Smooth muscle cell (in vitro differentiated cells): ENCODE measurements at regions not wholly inside any gene's neighbourhood (a gene's known extent, or its start where the extent isn't known, plus 50 kb on each side); places are given as distances from the start of the nearest gene placed in this dataset.

Experiments used
- DNase-seq: peaks from one replicate; lab custom pipeline; 2025; ENCODE audit not compliant: unreplicated experiment; lab: John Stamatoyannopoulos, UW
- H2AFZ ChIP-seq: fragments of 200-600 bp; sonication (generic); 2 replicates; pipeline ENCODE4 v1.6.0; 2016; ENCODE audit warnings: antibody characterized with exemption, low read depth, mild to moderate bottlenecking
- H3F3A ChIP-seq: fragments of 200-600 bp; sonication (generic); 2 replicates; pipeline ENCODE4 v1.6.0; 2017; ENCODE audit warnings: antibody characterized with exemption, low read depth
- H3K27ac ChIP-seq: fragments of 200-600 bp; sonication (generic); 2 replicates; pipeline ENCODE4 v1.5.1; 2016; ENCODE audit warnings: low read depth, mild to moderate bottlenecking
- H3K27me3 ChIP-seq: fragments of 200-600 bp; sonication (generic); 2 replicates; pipeline ENCODE4 v1.6.1; 2016; ENCODE audit warnings: low read depth, mild to moderate bottlenecking
- H3K36me3 ChIP-seq: fragments of 200-600 bp; sonication (generic); 2 replicates; pipeline ENCODE4 v1.5.1; 2016; ENCODE audit warnings: low read depth
- H3K4me1 ChIP-seq: fragments of 200-600 bp; sonication (generic); 2 replicates; pipeline ENCODE4 v1.5.1; 2016; ENCODE audit warnings: low read depth
- H3K4me2 ChIP-seq: fragments of 200-600 bp; sonication (generic); 2 replicates; pipeline ENCODE4 v1.6.0; 2016; ENCODE audit warnings: mild to moderate bottlenecking
- H3K4me3 ChIP-seq: fragments of 200-600 bp; sonication (generic); 2 replicates; pipeline ENCODE4 v1.5.1; 2016; ENCODE audit warnings: mild to moderate bottlenecking
- H3K79me2 ChIP-seq: fragments of 200-600 bp; sonication (generic); 2 replicates; pipeline ENCODE4 v1.6.0; 2016; ENCODE audit warnings: low read depth, mild to moderate bottlenecking
- H3K9ac ChIP-seq: fragments of 200-600 bp; sonication (generic); 2 replicates; pipeline ENCODE4 v1.6.0; 2016; ENCODE audit warnings: low read depth
- H3K9me3 ChIP-seq: fragments of 200-600 bp; sonication (generic); replicated peaks from 2 replicates; pipeline ENCODE4 v1.5.1; 2016; ENCODE audit warnings: low read depth
- H4K20me1 ChIP-seq: fragments of 200-600 bp; sonication (generic); 2 replicates; pipeline ENCODE4 v1.6.0; 2016; ENCODE audit warnings: low read depth
- WGBS: methylation state at CpG from one replicate; pipeline ENCODE4 v1.1.7; 2016; ENCODE audit warnings: low lambda C conversion rate; 5-methylcytosine and 5-hydroxymethylcytosine counted together
- TF ChIP-seq, protein P1 (sequence below): fragments of 200-600 bp; sonication (generic); IDR thresholded peaks from 2 replicates; pipeline ENCODE4 v1.5.1; 2017; ENCODE audit warnings: borderline replicate concordance, mild to moderate bottlenecking, antibody characterized with exemption; ENCODE audit not compliant: insufficient read depth, poor library complexity, severe bottlenecking

DNA sequence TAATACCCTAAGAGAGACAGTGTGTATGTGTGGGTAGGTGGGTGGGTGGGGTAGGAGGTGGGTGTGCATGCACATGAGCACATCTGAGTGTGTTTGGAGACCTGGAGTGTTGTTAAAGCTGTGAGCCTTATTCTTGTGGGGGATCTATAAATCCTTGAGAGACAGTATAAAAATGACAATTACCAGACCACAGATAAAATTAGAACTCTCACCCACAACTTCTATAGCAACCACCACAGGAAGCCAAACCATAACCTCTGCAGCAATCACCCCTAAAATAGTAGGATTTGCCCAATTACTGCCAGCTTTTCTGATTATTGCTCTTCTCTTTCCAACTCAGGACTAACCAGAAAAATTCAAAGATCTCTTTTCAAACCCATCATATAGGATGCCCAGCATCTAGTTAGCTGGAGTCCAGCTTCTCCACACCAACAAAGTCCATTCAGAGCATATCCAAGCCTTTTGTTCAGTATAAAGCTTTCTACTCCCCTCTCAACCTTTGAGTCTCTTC is 93.4 kb upstream of the SLITRK1 start:
- Histone ChIP-seq H3K9ac (no peak overlapping the region), H3K9me3 (no peaks in the 10 kb centered on the region), H3K4me2 (no peak overlapping the region), H2AFZ (no peak overlapping the region), H3K4me1 (no peaks in the 10 kb centered on the region), H3K27ac (no peak overlapping the region), H3K27me3 (no peaks in the 10 kb centered on the region), H3F3A (no peaks in the 10 kb centered on the region), H3K4me3 (no peak overlapping the region), H4K20me1 (no peaks in the 10 kb centered on the region), H3K36me3 (no peaks in the 10 kb centered on the region), H3K79me2 (no peaks in the 10 kb centered on the region)
- DNase-seq: no peak
- TF ChIP-seq, protein P1, sequence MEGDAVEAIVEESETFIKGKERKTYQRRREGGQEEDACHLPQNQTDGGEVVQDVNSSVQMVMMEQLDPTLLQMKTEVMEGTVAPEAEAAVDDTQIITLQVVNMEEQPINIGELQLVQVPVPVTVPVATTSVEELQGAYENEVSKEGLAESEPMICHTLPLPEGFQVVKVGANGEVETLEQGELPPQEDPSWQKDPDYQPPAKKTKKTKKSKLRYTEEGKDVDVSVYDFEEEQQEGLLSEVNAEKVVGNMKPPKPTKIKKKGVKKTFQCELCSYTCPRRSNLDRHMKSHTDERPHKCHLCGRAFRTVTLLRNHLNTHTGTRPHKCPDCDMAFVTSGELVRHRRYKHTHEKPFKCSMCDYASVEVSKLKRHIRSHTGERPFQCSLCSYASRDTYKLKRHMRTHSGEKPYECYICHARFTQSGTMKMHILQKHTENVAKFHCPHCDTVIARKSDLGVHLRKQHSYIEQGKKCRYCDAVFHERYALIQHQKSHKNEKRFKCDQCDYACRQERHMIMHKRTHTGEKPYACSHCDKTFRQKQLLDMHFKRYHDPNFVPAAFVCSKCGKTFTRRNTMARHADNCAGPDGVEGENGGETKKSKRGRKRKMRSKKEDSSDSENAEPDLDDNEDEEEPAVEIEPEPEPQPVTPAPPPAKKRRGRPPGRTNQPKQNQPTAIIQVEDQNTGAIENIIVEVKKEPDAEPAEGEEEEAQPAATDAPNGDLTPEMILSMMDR: no peak

DNA sequence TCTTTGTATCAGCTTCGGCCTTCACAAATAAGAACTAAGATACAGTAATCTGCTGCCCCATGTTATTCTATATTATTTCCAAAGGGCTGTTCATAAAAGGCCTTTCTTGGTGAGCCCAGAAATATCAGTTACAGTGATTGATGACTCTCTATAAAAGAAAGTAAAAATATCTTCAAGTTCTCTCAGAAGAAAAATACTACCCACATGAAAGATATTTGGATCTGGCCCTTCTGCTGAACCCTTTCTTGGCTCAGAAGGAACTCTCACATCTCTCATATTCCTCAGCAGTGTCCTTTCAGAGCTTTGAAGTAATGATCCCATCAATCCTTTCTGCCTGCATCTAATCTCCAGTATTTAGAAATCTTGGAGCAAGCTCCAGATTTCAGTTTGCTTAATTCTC is 76.3 kb upstream of the SLITRK1 start:
- no peaks in the 10 kb centered on the region for H3K79me2 ChIP-seq
- H3F3A ChIP-seq: no peaks in the 10 kb centered on the region
- no peak overlapping the region for H3K27ac ChIP-seq
- no peaks in the 10 kb centered on the region for H4K20me1 ChIP-seq
- no peak overlapping the region for H3K4me3 ChIP-seq
- H3K9ac ChIP-seq: no peak overlapping the region
- H2AFZ ChIP-seq: no peak overlapping the region
- no peak for DNase-seq
- TF ChIP-seq, protein P1: no peak
- H3K27me3 ChIP-seq: no peaks in the 10 kb centered on the region
- no peaks in the 10 kb centered on the region for H3K4me1 ChIP-seq
- WGBS: 79% methylated on average over 1 of the region's 1 CpG
- no peaks in the 10 kb centered on the region for H3K36me3 ChIP-seq
- H3K4me2 ChIP-seq: no peak overlapping the region
- H3K9me3 ChIP-seq: no peaks in the 10 kb centered on the region

DNA sequence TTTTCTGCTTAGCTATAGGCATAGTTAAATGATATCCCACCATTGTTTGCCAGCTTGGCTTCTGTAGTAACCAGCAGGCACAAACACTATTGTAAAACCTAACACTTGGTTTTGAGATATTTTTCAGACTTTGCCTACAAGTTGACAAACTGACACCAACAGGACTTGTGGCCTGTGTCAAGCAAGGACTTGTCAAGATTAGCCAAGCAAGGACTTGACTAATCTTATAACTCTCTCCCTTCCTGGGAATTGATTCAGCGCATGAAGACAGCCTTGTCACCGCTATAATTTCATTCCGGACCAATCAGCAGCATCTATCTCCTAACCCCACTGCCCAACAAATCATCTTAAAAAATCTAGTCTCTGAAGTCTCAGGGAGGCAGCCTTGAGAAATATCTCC is 72.7 kb upstream of the SLITRK1 start:
- H3K4me2 ChIP-seq: no peak overlapping the region
- H3F3A ChIP-seq: no peaks in the 10 kb centered on the region
- no peaks in the 10 kb centered on the region for H3K36me3 ChIP-seq
- H3K9me3 ChIP-seq: no peaks in the 10 kb centered on the region
- H4K20me1 ChIP-seq: no peaks in the 10 kb centered on the region
- H3K27me3 ChIP-seq: no peaks in the 10 kb centered on the region
- TF ChIP-seq, protein P1: no peak
- no peaks in the 10 kb centered on the region for H3K4me1 ChIP-seq
- H3K9ac ChIP-seq: no peak overlapping the region
- no peak for DNase-seq
- WGBS: 96% methylated on average over 3 of the region's 3 CpGs
- H3K79me2 ChIP-seq: no peaks in the 10 kb centered on the region
- no peak overlapping the region for H2AFZ ChIP-seq
- no peak overlapping the region for H3K27ac ChIP-seq
- no peak overlapping the region for H3K4me3 ChIP-seq

DNA sequence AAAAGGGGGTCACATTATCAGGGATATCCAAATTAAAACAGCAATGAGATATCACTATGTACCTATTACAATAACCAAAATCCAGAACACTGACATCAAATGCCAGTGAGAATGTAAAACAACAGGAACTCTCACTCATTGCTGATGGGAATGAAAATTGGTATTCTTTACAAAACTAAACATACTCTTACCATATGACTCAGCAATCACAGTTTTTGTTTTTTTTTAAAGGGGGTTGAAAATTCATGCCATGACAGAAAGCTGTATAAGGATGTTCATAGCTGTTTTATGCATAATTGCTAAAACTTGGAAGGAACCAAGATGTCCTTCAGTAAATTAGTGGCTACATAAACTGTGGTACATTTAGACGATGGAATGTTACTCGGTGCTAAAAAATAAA is 71.6 kb upstream of the SLITRK1 start:
- no peak for DNase-seq
- no peak overlapping the region for H3K4me2 ChIP-seq
- H3F3A ChIP-seq: no peaks in the 10 kb centered on the region
- TF ChIP-seq, protein P1: no peak
- H3K9ac ChIP-seq: no peak overlapping the region
- H3K36me3 ChIP-seq: no peaks in the 10 kb centered on the region
- no peak overlapping the region for H3K27ac ChIP-seq
- H2AFZ ChIP-seq: no peak overlapping the region
- no peaks in the 10 kb centered on the region for H3K27me3 ChIP-seq
- WGBS: 95% methylated on average over 2 of the region's 2 CpGs
- no peaks in the 10 kb centered on the region for H3K9me3 ChIP-seq
- no peaks in the 10 kb centered on the region for H3K4me1 ChIP-seq
- H4K20me1 ChIP-seq: no peaks in the 10 kb centered on the region
- H3K79me2 ChIP-seq: no peaks in the 10 kb centered on the region
- H3K4me3 ChIP-seq: no peak overlapping the region
